AG09309 (cell line): ENCODE measurements at regions not wholly inside any gene's neighbourhood (a gene's known extent, or its start where the extent isn't known, plus 50 kb on each side); places are given as distances from the start of the nearest gene placed in this dataset.

Source experiments
- DNase-seq: peaks from one replicate; pipeline ENCODE4 v3.0.0-alpha.2; 2010; ENCODE audit warnings: low read depth
- H3K4me3 ChIP-seq: 2 replicates; pipeline ENCODE4 v1.5.1; 2011; ENCODE audit warnings: mild to moderate bottlenecking, low read depth, low read length, moderate library complexity; ENCODE audit not compliant: control insufficient read depth
- TF ChIP-seq, protein P1 (sequence below): IDR thresholded peaks from 2 replicates; pipeline ENCODE4 v1.5.1; 2011; ENCODE audit warnings: mild to moderate bottlenecking, low read depth, low read length, inconsistent platforms; ENCODE audit not compliant: insufficient read depth, control insufficient read depth; ENCODE audit errors: missing control alignments

DNA sequence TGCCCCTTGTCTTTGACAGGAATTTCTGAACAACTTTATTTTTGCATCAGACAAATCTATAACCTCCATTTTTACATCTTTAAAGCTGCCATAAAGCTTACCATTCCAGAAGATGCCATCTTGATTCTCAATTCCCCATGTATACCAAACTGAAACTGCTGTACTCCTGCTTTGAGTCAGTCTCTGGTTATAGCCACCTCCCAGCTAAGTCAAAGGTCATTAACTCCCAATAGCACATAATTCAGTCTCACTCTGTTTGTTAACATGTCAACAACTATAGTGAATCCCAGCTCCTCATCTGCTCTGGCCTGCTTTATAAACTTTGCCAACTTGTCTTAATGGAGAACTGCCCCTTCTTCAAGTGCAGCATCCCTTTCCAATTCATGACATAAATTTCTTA is 343.6 kb downstream of the FRK start:
- H3K4me3 ChIP-seq = no peak overlapping the region
- DNase-seq = no peak
- TF ChIP-seq, protein P1, sequence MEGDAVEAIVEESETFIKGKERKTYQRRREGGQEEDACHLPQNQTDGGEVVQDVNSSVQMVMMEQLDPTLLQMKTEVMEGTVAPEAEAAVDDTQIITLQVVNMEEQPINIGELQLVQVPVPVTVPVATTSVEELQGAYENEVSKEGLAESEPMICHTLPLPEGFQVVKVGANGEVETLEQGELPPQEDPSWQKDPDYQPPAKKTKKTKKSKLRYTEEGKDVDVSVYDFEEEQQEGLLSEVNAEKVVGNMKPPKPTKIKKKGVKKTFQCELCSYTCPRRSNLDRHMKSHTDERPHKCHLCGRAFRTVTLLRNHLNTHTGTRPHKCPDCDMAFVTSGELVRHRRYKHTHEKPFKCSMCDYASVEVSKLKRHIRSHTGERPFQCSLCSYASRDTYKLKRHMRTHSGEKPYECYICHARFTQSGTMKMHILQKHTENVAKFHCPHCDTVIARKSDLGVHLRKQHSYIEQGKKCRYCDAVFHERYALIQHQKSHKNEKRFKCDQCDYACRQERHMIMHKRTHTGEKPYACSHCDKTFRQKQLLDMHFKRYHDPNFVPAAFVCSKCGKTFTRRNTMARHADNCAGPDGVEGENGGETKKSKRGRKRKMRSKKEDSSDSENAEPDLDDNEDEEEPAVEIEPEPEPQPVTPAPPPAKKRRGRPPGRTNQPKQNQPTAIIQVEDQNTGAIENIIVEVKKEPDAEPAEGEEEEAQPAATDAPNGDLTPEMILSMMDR = no peak

DNA sequence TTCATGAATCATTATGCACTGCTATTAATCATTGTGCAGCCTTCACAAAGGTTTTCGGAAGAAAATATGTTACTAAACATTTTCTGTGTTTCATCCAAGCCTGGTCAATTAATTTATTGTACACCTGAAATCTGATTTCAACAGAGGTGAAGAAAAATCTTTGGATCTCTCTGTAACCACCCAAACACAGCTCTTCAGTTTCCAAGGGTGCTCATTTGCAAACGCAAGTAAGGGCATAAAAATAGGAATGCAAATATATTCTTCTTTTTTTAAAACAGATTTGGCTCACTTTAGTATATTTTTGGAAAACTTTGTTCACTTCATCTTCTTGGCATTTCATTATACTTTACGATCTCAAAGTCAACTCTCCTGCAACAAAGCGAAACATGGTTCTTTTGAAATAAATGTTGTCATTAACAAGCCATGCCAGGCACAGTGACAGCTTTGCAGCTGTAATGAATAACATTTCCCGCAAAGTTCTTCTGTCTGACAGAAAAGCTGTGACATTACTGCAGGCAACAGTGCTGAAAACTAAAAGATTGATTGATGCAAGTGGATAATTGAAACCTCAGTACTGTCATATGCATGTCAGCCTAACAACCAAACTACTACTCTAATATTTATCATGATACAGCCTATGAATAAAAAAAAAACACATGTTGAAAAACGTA is 348.3 kb downstream of the FRK start:
- no peak for DNase-seq
- TF ChIP-seq, protein P1 = no peak
- no peak overlapping the region for H3K4me3 ChIP-seq

DNA sequence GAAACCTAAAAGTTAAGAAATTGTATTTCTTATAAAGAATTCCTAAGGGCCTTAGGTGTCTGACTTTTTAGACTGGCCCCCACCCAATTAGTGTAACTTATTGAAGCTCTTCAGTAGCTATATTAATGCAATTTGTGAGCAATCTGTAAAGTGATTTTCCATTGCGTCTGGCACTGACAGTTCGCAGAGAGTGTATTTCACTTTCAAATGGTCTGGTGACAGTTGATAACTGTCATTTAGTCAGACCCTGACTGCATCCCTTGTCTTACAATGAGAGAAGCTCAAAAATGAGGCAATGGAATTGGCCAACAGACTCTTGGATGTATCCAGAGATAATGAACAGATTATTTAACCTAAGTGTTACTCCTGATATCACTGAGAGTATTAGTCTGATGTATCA is 351.8 kb downstream of the FRK start:
- DNase-seq = no peak
- TF ChIP-seq, protein P1 = no peak
- no peak overlapping the region for H3K4me3 ChIP-seq

DNA sequence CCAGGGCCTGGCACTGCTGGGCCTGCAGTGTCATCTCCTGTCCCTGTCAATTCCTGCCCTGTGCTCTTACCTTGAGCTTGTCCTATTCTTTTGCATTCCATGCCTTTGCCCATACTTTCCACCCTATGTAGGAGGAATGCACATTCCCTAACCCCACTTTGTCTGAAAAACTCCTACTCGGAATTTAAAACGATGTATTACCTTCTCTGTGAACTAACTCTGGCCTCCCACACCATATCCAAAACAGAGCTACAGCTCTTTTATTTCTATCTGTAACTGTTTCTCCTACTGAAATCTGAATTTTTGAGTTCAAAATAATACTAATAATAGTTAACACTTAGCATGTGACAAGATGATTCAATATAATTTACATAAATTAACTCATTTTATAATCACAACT is 353.7 kb downstream of the FRK start:
- TF ChIP-seq, protein P1 = no peak
- no peak overlapping the region for H3K4me3 ChIP-seq
- no peak for DNase-seq

DNA sequence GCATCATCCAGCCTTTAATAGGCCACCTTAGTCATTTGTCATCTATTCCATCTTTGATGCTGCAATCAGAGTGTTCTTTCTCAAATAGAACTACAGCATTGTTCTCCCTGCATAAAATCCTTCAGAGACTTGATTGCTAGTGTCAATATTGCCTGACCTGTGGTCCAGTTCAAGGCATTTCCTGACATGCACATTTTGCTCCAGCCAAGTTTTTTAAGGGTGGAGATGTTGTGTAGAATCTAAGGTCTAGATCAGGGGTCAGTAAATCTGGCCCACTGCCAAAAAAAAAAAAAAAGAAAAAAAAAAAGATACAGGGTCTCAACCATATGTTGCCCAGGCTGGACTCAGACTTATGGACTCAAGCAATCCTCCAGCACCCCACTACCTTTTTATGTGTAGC is 354.4 kb downstream of the FRK start:
- no peak overlapping the region for H3K4me3 ChIP-seq
- TF ChIP-seq, protein P1 = no peak
- no peak for DNase-seq

DNA sequence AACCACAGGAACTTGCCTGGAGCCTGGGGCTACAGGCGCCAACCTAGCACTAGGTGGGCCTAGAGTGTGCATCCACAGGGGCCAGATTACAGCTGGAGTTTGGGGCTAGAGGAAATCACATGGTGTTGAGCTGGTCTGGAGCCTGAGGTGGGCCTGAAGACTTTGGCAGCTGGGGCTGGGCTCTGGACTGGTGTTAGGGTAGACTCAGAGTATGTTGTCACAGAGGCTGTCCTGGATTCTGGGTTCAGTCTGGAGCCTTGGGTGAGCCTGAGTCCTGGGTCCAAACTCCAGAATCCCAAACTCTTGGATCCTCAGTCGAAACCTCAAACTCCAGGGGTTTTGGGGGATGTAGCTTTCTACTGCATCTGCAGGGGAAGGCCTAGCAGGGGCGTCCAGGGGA is 356.7 kb downstream of the FRK start:
- H3K4me3 ChIP-seq = no peak overlapping the region
- DNase-seq = no peak

DNA sequence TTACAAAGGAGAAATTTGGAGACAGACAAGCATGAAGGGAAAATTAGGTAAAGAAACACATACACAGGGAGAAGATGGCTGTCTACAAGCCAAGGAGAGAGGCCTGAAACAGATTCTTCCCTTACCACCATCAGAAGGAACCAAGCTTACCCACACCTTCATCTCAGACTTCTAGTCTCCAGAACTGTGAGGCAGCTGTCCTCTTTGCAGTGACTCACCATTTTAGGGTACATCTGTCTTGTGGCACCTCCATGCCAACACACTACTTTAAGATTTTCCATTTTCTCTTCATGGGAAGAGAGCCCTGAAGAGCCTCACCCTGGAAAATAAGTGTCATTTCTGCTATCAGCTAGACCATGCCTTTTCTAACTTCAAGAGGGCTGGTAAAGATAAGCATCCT is 369.3 kb downstream of the FRK start:
- H3K4me3 ChIP-seq = no peak overlapping the region
- TF ChIP-seq, protein P1 = no peak
- DNase-seq = no peak

More for the DNA sequence above, 356.7 kb downstream of the FRK start:
- TF ChIP-seq, protein P1 = no peak
